HFF-Myc (cell line): ENCODE measurements at regions not wholly inside any gene's neighbourhood (a gene's known extent, or its start where the extent isn't known, plus 50 kb on each side); places are given as distances from the start of the nearest gene placed in this dataset.

ENCODE experiments used
- DNase-seq: peaks from one replicate; pipeline ENCODE4 v3.0.0-alpha.2; 2011; ENCODE audit warnings: low read depth; ENCODE audit errors: extremely low read depth
- H3K4me3 ChIP-seq: replicated peaks from 2 replicates; pipeline ENCODE4 v1.5.1; 2011; ENCODE audit warnings: low read depth, mild to moderate bottlenecking, control low read depth, low read length
- CTCF ChIP-seq: IDR thresholded peaks from 2 replicates; pipeline ENCODE4 v1.5.1; 2012; ENCODE audit warnings: mild to moderate bottlenecking, low read depth, low read length, control low read depth; ENCODE audit errors: missing control alignments

GRCh38 chr6:148226284-148226683 is 116.4 kb upstream of the SASH1 start:
- DNase-seq: no peak
- TF ChIP-seq CTCF: no peak
- H3K4me3 ChIP-seq: no peak overlapping the region

- TF ChIP-seq CTCF: no peak
- no peak overlapping the region for H3K4me3 ChIP-seq
- no peak for DNase-seq
Measured at GRCh38 chr6:148231572-148231971, 111.1 kb upstream of the SASH1 start.

GRCh38 chr6:148235446-148235845 is 107.2 kb upstream of the SASH1 start:
- no peak overlapping the region for H3K4me3 ChIP-seq
- peak; percentile 16 for DNase-seq
- TF ChIP-seq CTCF: no peak

GRCh38 chr6:148238713-148239112 is 103.9 kb upstream of the SASH1 start:
- no peak overlapping the region for H3K4me3 ChIP-seq
- TF ChIP-seq CTCF: no peak
- DNase-seq: no peak

GRCh38 chr6:148239215-148239614 is 103.4 kb upstream of the SASH1 start:
- no peak for TF ChIP-seq CTCF
- no peak for DNase-seq
- no peak overlapping the region for H3K4me3 ChIP-seq

- H3K4me3 ChIP-seq: no peak overlapping the region
Measured at GRCh38 chr6:148239801-148240460, 102.7 kb upstream of the SASH1 start.

More at GRCh38 chr6:148239801-148240460, 102.7 kb upstream of the SASH1 start:
- no peak for DNase-seq
- TF ChIP-seq CTCF: no peak
